K562 (cell line): ENCODE measurements at regions not wholly inside any gene's neighbourhood (a gene's known extent, or its start where the extent isn't known, plus 50 kb on each side); places are given as distances from the start of the nearest gene placed in this dataset.

ENCODE experiments used
- CC2D1A ChIP-seq: fragments of 450-650 bp; IDR thresholded peaks from 2 replicates; pipeline ENCODE4 v1.6.1; 2017; ENCODE audit warnings: mild to moderate bottlenecking
- IRF2 ChIP-seq: sonication (generic); formaldehyde crosslinking; IDR thresholded peaks from 2 replicates; pipeline ENCODE4 v1.8.1; 2022; ENCODE audit warnings: mild to moderate bottlenecking, missing genetic modification reagents
- KAT8 ChIP-seq: fragments of 450-650 bp; IDR thresholded peaks from 2 replicates; pipeline ENCODE4 v1.6.1; 2016; ENCODE audit warnings: low read depth, mild to moderate bottlenecking
- POLR3A ChIP-seq: IDR thresholded peaks from 2 replicates; pipeline ENCODE4 v1.6.1; 2011; ENCODE audit warnings: borderline replicate concordance, mild to moderate bottlenecking, moderate library complexity; ENCODE audit not compliant: insufficient read length, insufficient read depth; ENCODE audit errors: extremely low read depth
- TAF1 ChIP-seq: IDR thresholded peaks from 2 replicates; pipeline ENCODE4 v1.6.1; 2011; ENCODE audit warnings: mild to moderate bottlenecking, low read length, moderate library complexity; ENCODE audit not compliant: insufficient read depth, control insufficient read depth, severe bottlenecking; ENCODE audit errors: extremely low read depth
- ZNF146 ChIP-seq: IDR thresholded peaks from one replicate; pipeline ENCODE4 v1.6.1; 2018; ENCODE audit warnings: missing compliant biosample characterization; ENCODE audit not compliant: unreplicated experiment
- ZNF668 ChIP-seq: fragments of 250-450 bp; sonication (Bioruptor Pico); IDR thresholded peaks from 2 replicates; pipeline ENCODE4 v1.8.0; 2022; ENCODE audit warnings: mild to moderate bottlenecking, inconsistent platforms
- TF ChIP-seq, protein P1 (sequence below), 3 experiments: fragments of 200-800 bp in 1 of 3; fragments of 250-450 bp in 1 of 3; fragments of 450-650 bp in 1 of 3; sonication (Bioruptor Pico) in 1 of 3; sonication (Bioruptor generic) in 1 of 3; formaldehyde crosslinking in 1 of 3; IDR thresholded peaks; 2 replicates each; pipeline versions ENCODE4 v1.6.1 to v1.8.0; 2016 to 2022; ENCODE audit warnings: mild to moderate bottlenecking in 2 of 3, missing genetic modification characterization in 2 of 3, missing compliant biosample characterization in 1 of 3, moderate library complexity in 1 of 3
- TF ChIP-seq, protein P2 (sequence below), 3 experiments: IDR thresholded peaks in 2 of 3; conservative IDR thresholded peaks in 1 of 3; 2 replicates each; pipeline ENCODE4 v1.5.1; 2011 to 2012; ENCODE audit warnings: low read length in 3 of 3, mild to moderate bottlenecking in 3 of 3, control low read depth in 2 of 3, improper control_type of control experiment in 1 of 3, inconsistent platforms in 1 of 3, low read depth in 1 of 3, mixed read lengths in 1 of 3, moderate library complexity in 1 of 3; ENCODE audit not compliant: insufficient read depth in 2 of 3

DNA sequence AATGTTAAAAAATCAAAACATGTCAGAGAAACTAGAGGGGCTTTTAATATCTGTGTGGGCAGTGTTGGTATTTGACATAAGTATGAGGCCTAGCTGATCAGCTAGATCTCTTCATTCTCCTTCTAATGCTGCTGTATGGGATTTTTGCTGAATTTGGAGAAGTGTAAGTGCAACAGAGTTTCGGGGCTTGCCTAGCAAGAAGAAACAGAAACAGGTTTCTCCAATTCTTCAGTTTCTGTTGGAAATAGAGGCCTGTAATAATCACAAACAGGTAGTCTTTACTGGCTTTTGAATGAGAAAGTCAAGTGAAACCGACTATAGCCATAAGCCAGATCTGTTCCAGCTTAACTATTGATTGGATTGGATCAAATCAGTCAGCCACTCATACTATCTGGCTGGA is 96.4 kb upstream of the PCLO start:
- TF ChIP-seq TAF1, result no peak
- TF ChIP-seq IRF2 (CRISPR knock-in tag), result no peak
- TF ChIP-seq, protein P1, sequence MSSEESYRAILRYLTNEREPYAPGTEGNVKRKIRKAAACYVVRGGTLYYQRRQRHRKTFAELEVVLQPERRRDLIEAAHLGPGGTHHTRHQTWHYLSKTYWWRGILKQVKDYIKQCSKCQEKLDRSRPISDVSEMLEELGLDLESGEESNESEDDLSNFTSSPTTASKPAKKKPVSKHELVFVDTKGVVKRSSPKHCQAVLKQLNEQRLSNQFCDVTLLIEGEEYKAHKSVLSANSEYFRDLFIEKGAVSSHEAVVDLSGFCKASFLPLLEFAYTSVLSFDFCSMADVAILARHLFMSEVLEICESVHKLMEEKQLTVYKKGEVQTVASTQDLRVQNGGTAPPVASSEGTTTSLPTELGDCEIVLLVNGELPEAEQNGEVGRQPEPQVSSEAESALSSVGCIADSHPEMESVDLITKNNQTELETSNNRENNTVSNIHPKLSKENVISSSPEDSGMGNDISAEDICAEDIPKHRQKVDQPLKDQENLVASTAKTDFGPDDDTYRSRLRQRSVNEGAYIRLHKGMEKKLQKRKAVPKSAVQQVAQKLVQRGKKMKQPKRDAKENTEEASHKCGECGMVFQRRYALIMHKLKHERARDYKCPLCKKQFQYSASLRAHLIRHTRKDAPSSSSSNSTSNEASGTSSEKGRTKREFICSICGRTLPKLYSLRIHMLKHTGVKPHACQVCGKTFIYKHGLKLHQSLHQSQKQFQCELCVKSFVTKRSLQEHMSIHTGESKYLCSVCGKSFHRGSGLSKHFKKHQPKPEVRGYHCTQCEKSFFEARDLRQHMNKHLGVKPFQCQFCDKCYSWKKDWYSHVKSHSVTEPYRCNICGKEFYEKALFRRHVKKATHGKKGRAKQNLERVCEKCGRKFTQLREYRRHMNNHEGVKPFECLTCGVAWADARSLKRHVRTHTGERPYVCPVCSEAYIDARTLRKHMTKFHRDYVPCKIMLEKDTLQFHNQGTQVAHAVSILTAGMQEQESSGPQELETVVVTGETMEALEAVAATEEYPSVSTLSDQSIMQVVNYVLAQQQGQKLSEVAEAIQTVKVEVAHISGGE (CRISPR knock-in tag; IDR thresholded peaks at IDR 0.05), result no peak
- no peak for TF ChIP-seq ZNF146
- no peak for TF ChIP-seq ZNF668 (CRISPR knock-in tag)
- no peak for TF ChIP-seq POLR3A
- TF ChIP-seq, protein P2, sequence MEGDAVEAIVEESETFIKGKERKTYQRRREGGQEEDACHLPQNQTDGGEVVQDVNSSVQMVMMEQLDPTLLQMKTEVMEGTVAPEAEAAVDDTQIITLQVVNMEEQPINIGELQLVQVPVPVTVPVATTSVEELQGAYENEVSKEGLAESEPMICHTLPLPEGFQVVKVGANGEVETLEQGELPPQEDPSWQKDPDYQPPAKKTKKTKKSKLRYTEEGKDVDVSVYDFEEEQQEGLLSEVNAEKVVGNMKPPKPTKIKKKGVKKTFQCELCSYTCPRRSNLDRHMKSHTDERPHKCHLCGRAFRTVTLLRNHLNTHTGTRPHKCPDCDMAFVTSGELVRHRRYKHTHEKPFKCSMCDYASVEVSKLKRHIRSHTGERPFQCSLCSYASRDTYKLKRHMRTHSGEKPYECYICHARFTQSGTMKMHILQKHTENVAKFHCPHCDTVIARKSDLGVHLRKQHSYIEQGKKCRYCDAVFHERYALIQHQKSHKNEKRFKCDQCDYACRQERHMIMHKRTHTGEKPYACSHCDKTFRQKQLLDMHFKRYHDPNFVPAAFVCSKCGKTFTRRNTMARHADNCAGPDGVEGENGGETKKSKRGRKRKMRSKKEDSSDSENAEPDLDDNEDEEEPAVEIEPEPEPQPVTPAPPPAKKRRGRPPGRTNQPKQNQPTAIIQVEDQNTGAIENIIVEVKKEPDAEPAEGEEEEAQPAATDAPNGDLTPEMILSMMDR (IDR thresholded peaks at IDR 0.05 in 2 of 3, conservative IDR thresholded peaks at IDR 0.05 in 1 of 3; ENCODE audit: insufficient read depth in 2 of 3, low read depth in 1 of 3, low read length in 3 of 3), result no peak
- no peak for TF ChIP-seq CC2D1A
- no peak for TF ChIP-seq KAT8
